Astrocyte (in vitro differentiated cells and primary cell): ENCODE measurements at regions not wholly inside any gene's neighbourhood (a gene's known extent, or its start where the extent isn't known, plus 50 kb on each side); places are given as distances from the start of the nearest gene placed in this dataset.

Source experiments
- EZH2 ChIP-seq: IDR thresholded peaks from 2 replicates; pipeline ENCODE4 v1.6.1; 2012; ENCODE audit warnings: mild to moderate bottlenecking, low read length, inconsistent platforms; ENCODE audit not compliant: insufficient read depth
- TF ChIP-seq, protein P1 (sequence below): IDR thresholded peaks from 2 replicates; pipeline ENCODE4 v1.5.1; 2011; ENCODE audit warnings: low read depth, mild to moderate bottlenecking, inconsistent platforms, low read length, moderate library complexity; ENCODE audit not compliant: insufficient read depth

GRCh38 chr22:49332691-49333090, 495.0 kb downstream of the BRD1 start:
- TF ChIP-seq, protein P1, sequence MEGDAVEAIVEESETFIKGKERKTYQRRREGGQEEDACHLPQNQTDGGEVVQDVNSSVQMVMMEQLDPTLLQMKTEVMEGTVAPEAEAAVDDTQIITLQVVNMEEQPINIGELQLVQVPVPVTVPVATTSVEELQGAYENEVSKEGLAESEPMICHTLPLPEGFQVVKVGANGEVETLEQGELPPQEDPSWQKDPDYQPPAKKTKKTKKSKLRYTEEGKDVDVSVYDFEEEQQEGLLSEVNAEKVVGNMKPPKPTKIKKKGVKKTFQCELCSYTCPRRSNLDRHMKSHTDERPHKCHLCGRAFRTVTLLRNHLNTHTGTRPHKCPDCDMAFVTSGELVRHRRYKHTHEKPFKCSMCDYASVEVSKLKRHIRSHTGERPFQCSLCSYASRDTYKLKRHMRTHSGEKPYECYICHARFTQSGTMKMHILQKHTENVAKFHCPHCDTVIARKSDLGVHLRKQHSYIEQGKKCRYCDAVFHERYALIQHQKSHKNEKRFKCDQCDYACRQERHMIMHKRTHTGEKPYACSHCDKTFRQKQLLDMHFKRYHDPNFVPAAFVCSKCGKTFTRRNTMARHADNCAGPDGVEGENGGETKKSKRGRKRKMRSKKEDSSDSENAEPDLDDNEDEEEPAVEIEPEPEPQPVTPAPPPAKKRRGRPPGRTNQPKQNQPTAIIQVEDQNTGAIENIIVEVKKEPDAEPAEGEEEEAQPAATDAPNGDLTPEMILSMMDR = no peak
- TF ChIP-seq EZH2 = no peak
